NT2/D1 (cell line): ENCODE measurements at regions not wholly inside any gene's neighbourhood (a gene's known extent, or its start where the extent isn't known, plus 50 kb on each side); places are given as distances from the start of the nearest gene placed in this dataset.
"Not testable (repeated sequence)": the region's sequence is repeated elsewhere in the genome, so short reads cannot be mapped to it uniquely, and the experiment has no call there.

Experiments used
- DNase-seq: peaks from one replicate; pipeline ENCODE4 v3.0.0-alpha.2; 2011; ENCODE audit warnings: low read depth, low spot score
- H3K27me3 ChIP-seq: 2 replicates; pipeline ENCODE4 v1.6.0; 2011; ENCODE audit warnings: mild to moderate bottlenecking; ENCODE audit not compliant: insufficient read length, insufficient read depth
- H3K36me3 ChIP-seq: 2 replicates; pipeline ENCODE4 v1.6.1; 2011; ENCODE audit warnings: mild to moderate bottlenecking, low read length, mixed read lengths; ENCODE audit not compliant: insufficient read depth, insufficient read length
- H3K4me1 ChIP-seq: 2 replicates; pipeline ENCODE4 v1.5.1; 2011; ENCODE audit not compliant: insufficient read depth, insufficient read length
- H3K4me3 ChIP-seq: 2 replicates; pipeline ENCODE4 v1.5.1; 2011; ENCODE audit warnings: low read depth; ENCODE audit not compliant: insufficient read length
- H3K9ac ChIP-seq: 2 replicates; pipeline ENCODE4 v1.6.0; 2011; ENCODE audit warnings: low read depth; ENCODE audit not compliant: insufficient read length
- H3K9me3 ChIP-seq: 2 replicates; pipeline ENCODE4 v1.5.1; 2011; ENCODE audit warnings: mild to moderate bottlenecking, low read length; ENCODE audit not compliant: insufficient read depth
- SUZ12 ChIP-seq: IDR thresholded peaks from 2 replicates; pipeline ENCODE4 v1.6.1; 2011; ENCODE audit not compliant: insufficient read length, insufficient read depth; ENCODE audit errors: extremely low read depth
- YY1 ChIP-seq: IDR thresholded peaks from 2 replicates; pipeline ENCODE4 v1.6.1; 2011; ENCODE audit not compliant: insufficient read length, insufficient read depth
- ZNF274 ChIP-seq: IDR thresholded peaks from 2 replicates; pipeline ENCODE4 v1.6.1; 2011; ENCODE audit warnings: mild to moderate bottlenecking, low read depth, low read length

GRCh38 chr5:38151878-38152277 is 106.5 kb upstream of the EGFLAM start:
- TF ChIP-seq SUZ12 (no peak), YY1 (no peak), ZNF274 (no peak)
- Histone ChIP-seq H3K9ac (no peak overlapping the region), H3K4me1 (no peaks in the 10 kb centered on the region), H3K4me3 (no peak overlapping the region), H3K9me3 (no peaks in the 10 kb centered on the region), H3K36me3 (no peaks in the 10 kb centered on the region), H3K27me3 (no peaks in the 10 kb centered on the region)
- DNase-seq, result no peak

DNA sequence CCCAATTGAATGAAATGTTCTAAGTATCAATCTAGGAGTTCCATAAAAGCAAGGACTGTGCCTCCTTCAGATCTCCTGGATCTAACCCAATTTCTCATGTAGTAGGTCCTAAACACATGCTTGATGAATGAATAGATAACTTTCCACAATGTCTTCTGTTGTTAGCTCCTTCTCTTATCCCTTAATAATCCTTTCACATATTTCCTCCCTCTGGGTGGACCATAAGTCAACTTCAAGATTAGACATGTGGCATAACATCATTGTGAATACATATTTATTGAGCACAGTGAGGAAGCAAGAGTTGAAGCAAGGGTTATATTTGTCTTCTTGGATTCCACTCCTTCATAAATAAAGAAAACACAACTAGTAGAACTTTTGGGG is 108.6 kb upstream of the EGFLAM start:
- no peaks in the 10 kb centered on the region for H3K4me1 ChIP-seq
- no peaks in the 10 kb centered on the region for H3K36me3 ChIP-seq
- TF ChIP-seq YY1 (no peak), ZNF274 (no peak), SUZ12 (no peak)
- H3K9ac ChIP-seq, result no peak overlapping the region
- DNase-seq, result no peak
- H3K4me3 ChIP-seq, result no peak overlapping the region
- H3K9me3 ChIP-seq, result no peaks in the 10 kb centered on the region
- no peaks in the 10 kb centered on the region for H3K27me3 ChIP-seq

DNA sequence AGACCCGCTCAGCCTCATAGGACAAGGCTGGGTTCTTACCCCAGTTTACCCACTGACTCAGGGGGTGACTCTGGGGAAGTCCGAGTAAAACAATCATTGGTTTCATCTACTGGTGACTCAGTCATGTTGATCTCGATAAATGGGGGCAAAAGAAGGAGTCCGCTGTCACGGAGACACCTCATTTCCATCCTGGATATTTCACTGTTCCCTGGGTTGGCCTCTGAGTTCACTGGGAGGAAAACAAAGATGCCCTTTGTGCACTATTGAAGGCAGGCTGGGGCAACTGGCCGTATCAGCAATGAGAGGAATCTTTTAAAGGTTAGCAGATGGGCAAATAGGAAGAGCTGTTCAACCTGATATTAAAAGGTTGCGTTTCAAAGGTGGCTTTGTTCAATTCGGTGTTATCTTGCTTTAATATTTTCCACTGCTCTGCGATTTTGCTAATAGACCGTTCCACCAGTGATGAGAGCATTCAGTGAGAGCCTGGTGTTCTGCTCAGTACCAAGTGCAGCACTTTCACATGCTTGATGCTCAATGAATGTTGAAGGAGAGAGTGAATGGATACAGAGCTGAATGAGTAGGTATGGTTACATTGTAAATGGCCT is 110.2 kb upstream of the EGFLAM start:
- TF ChIP-seq SUZ12, result no peak
- TF ChIP-seq YY1, result no peak
- TF ChIP-seq ZNF274, result no peak
- H3K9me3 ChIP-seq, result no peaks in the 10 kb centered on the region; the same call in 1 of the 2 replicates
- no peak overlapping the region for H3K9ac ChIP-seq
- no peaks in the 10 kb centered on the region for H3K4me1 ChIP-seq
- H3K36me3 ChIP-seq, result no peaks in the 10 kb centered on the region
- no peak overlapping the region for H3K4me3 ChIP-seq
- H3K27me3 ChIP-seq, result no peaks in the 10 kb centered on the region
- no peak for DNase-seq

GRCh38 chr5:38143384-38143783 is 115.0 kb upstream of the EGFLAM start:
- Histone ChIP-seq H3K27me3 (no peaks in the 10 kb centered on the region), H3K9ac (no peak overlapping the region)
- TF ChIP-seq ZNF274, result no peak

DNA sequence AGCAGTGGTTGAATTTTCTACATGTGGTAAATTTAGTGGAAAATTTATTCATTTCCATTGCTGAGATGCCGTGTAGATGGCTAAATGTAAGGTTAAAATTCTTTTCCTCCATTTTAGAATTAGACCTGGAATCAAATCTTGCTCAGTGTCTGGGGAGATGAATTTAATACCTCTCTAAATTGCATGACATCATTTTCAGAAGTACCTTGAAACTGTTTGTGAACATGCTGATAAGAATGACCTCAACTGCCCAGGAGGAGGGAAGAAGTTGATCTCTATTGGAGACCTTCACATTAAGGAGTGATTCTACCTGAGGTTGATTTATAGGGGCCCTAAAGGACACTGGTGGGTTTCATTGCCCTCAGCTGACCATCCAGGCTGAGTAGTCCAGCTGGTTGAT is 116.7 kb upstream of the EGFLAM start:
- no peaks in the 10 kb centered on the region for H3K4me1 ChIP-seq
- no peak overlapping the region for H3K4me3 ChIP-seq
- H3K9ac ChIP-seq, result no peak overlapping the region
- H3K36me3 ChIP-seq, result no peaks in the 10 kb centered on the region
- H3K9me3 ChIP-seq, result no peaks in the 10 kb centered on the region; the same call in 1 of the 2 replicates
- no peaks in the 10 kb centered on the region for H3K27me3 ChIP-seq
- no peak for TF ChIP-seq ZNF274
- no peak for TF ChIP-seq SUZ12
- TF ChIP-seq YY1, result no peak
- no peak for DNase-seq

More at GRCh38 chr5:38143384-38143783, 115.0 kb upstream of the EGFLAM start:
- Histone ChIP-seq H3K4me1 (no peaks in the 10 kb centered on the region), H3K9me3 (no peaks in the 10 kb centered on the region; the same call in 1 of the 2 replicates), H3K36me3 (no peaks in the 10 kb centered on the region), H3K4me3 (no peak overlapping the region)
- no peak for DNase-seq

- no peaks in the 10 kb centered on the region for H3K27me3 ChIP-seq
- no peak for TF ChIP-seq SUZ12
- TF ChIP-seq YY1, result no peak
- no peak for TF ChIP-seq ZNF274
- no peak for DNase-seq
- peaks cover 2% of the 10 kb centered on the region for H3K4me1 ChIP-seq
- H3K4me3 ChIP-seq, result no peak overlapping the region
- H3K9me3 ChIP-seq, result no peaks in the 10 kb centered on the region; the same call in 1 of the 2 replicates
- no peak overlapping the region for H3K9ac ChIP-seq
- H3K36me3 ChIP-seq, result no peaks in the 10 kb centered on the region
Observed at GRCh38 chr5:38138574-38138973, 119.8 kb upstream of the EGFLAM start.

DNA sequence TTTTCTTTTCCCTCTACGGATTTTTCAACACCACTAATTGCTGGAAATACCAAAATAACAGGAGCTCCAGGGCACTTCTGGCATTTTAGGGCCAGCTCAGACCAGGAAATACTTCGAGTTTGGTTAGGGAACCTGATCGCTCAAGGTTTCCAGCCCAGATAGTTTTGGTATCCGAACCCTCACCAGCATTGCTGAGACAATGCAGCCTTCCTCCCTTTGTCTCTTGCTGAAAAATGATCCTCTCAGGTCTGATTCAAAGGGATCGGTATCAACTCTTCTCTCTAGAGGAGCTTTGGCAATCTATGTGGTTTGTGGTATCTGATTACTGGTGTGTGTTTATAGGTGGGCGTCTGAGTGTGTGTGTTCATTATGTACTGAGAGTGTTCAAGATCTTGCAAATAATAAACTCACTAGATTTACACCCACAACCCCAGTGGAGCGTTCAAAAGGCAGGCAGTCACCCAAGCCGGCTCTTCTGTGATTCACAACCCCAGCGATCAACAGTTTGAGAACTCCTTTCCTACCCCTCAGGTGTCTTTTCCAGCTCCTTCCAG is 122.8 kb upstream of the EGFLAM start:
- no peaks in the 10 kb centered on the region for H3K36me3 ChIP-seq
- no peaks in the 10 kb centered on the region for H3K27me3 ChIP-seq
- peaks cover 2% of the 10 kb centered on the region for H3K4me1 ChIP-seq
- no peak for DNase-seq
- H3K9ac ChIP-seq, result no peak overlapping the region
- H3K4me3 ChIP-seq, result no peak overlapping the region
- H3K9me3 ChIP-seq, result no peaks in the 10 kb centered on the region
- TF ChIP-seq SUZ12 (no peak), ZNF274 (no peak), YY1 (no peak)

GRCh38 chr5:38134810-38135209 is 123.5 kb upstream of the EGFLAM start:
- Histone ChIP-seq H3K27me3 (no peaks in the 10 kb centered on the region), H3K4me3 (no peak overlapping the region), H3K36me3 (no peaks in the 10 kb centered on the region), H3K9ac (no peak overlapping the region), H3K9me3 (no peaks in the 10 kb centered on the region), H3K4me1 (peaks cover 2% of the 10 kb centered on the region)
- DNase-seq, result no peak
- TF ChIP-seq ZNF274, result no peak
- TF ChIP-seq SUZ12, result no peak
- no peak for TF ChIP-seq YY1

GRCh38 chr5:38134294-38134693 is 124.1 kb upstream of the EGFLAM start:
- not testable (repeated sequence) for H3K9me3 ChIP-seq, H3K9ac ChIP-seq, H3K4me3 ChIP-seq, H3K27me3 ChIP-seq, DNase-seq, H3K4me1 ChIP-seq, H3K36me3 ChIP-seq
